Small intestine (tissue), 7 donors: ENCODE measurements at regions not wholly inside any gene's neighbourhood (a gene's known extent, or its start where the extent isn't known, plus 50 kb on each side); places are given as distances from the start of the nearest gene placed in this dataset.
A peak's percentile ranks its signal among the peaks of the same experiment; 100 is the strongest.

Source experiments
- DNase-seq, 2 donors: peaks; one replicate each; pipeline versions ENCODE4 v3.0.0 to v3.0.0-alpha.2; 2013
- FAIRE-seq: peaks from 2 replicates; lab custom pipeline; 2012; peaks lifted over from hg19 to GRCh38; lab: Jason Lieb, UNC
- H3K27ac ChIP-seq, 3 donors: one replicate each; pipeline ENCODE4 v1.5.1; 2013; ENCODE audit warnings: low read length in 2 of 3, mild to moderate bottlenecking in 2 of 3, control low read depth in 1 of 3, inconsistent platforms in 1 of 3, low read depth in 1 of 3, moderate library complexity in 1 of 3
- H3K27me3 ChIP-seq, 3 donors: one replicate each; pipeline ENCODE4 v1.6.1; 2013; ENCODE audit warnings: low read length in 3 of 3, inconsistent platforms in 1 of 3; ENCODE audit not compliant: control insufficient read depth in 3 of 3, insufficient read depth in 3 of 3
- H3K36me3 ChIP-seq, 3 donors: one replicate each; pipeline ENCODE4 v1.6.1; 2013; ENCODE audit warnings: low read length in 3 of 3, inconsistent platforms in 1 of 3, low read depth in 1 of 3, mild to moderate bottlenecking in 1 of 3, moderate library complexity in 1 of 3; ENCODE audit not compliant: control insufficient read depth in 3 of 3, insufficient read depth in 2 of 3
- H3K4me1 ChIP-seq, 3 donors: one replicate each; pipeline ENCODE4 v1.6.1; 2013; ENCODE audit warnings: low read length in 2 of 3, inconsistent platforms in 1 of 3, low read depth in 1 of 3, mild to moderate bottlenecking in 1 of 3, moderate library complexity in 1 of 3; ENCODE audit not compliant: control insufficient read depth in 3 of 3, insufficient read depth in 2 of 3
- H3K4me3 ChIP-seq, 3 donors: one replicate each; pipeline ENCODE4 v1.5.1; 2013; ENCODE audit warnings: low read length in 3 of 3, control low read depth in 1 of 3, inconsistent platforms in 1 of 3, low read depth in 1 of 3, mild to moderate bottlenecking in 1 of 3, moderate library complexity in 1 of 3
- H3K9me3 ChIP-seq, 2 donors: one replicate each; pipeline ENCODE4 v1.6.1; 2013; ENCODE audit warnings: low read depth in 1 of 2, low read length in 1 of 2; ENCODE audit not compliant: control insufficient read depth in 2 of 2, insufficient read depth in 1 of 2
- WGBS, 3 donors: extraction: QIAGEN DNeasy Blood & Tissue Kit; methylation state at CpG; one replicate each; pipeline ENCODE4 v1.1.7; 2013; 5-methylcytosine and 5-hydroxymethylcytosine counted together
- donor health status: healthy with polysubstance abuse.
- donor health status: control.
- donor health status: control.
- donor health status: Bipolar disorder and iron deficiency.
- donor health status: healthy.

DNA sequence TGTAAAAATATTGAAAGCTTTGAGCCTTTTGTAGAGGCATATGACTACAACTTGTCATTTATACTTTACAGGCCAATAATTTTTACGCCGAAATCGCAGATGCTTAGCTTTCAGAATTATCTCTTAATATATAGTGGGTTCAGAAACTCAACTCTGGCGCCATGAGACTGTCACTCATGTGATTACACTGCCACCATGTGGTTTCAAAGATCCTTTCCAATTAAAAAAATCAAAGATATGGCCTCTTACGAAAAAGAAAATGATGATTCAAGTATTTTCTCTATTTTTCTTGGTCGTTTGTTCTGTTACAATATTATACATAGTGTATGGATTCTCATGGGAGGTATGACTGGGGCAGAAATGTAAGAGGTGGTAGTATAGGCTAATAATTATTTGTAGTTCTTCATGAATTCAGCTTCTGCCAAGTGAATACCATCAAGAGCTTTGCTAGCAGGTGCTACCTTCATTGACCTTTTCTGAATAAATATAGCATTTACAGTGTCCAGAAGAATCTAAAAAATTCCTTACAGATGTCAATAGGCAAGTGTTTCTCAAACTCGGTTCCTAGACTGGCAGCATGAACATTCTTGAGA, 751.7 kb upstream of the GOLIM4 start:
- peaks cover 0 to 6% (median 0%) of the 10 kb centered on the region in 3 donors for H3K27me3 ChIP-seq
- no peaks in the 10 kb centered on the region for H3K36me3 ChIP-seq
- no peaks in the 10 kb centered on the region for H3K9me3 ChIP-seq
- FAIRE-seq (peak; percentile 19), DNase-seq (peak; percentile 45 to 58)
- peaks cover 0 to 3% (median 0%) of the 10 kb centered on the region in 3 donors for H3K4me1 ChIP-seq
- no peak overlapping the region for H3K4me3 ChIP-seq
- H3K27ac ChIP-seq, result no peak overlapping the region
- WGBS, 3 donors, result 9 to 15% (median 9%) methylated on average over 7 of the region's 7 CpGs

GRCh38 chr3:168844894-168845482, 749.3 kb upstream of the GOLIM4 start:
- Histone ChIP-seq H3K4me3 (no peak overlapping the region), H3K36me3 (no peaks in the 10 kb centered on the region), H3K27me3 (peaks cover 0 to 6% (median 0%) of the 10 kb centered on the region in 3 donors), H3K4me1 (peaks cover 0 to 3% (median 0%) of the 10 kb centered on the region in 3 donors), H3K9me3 (no peaks in the 10 kb centered on the region), H3K27ac (no peak overlapping the region)
- DNase-seq (no peak), FAIRE-seq (no peak)
- WGBS, 3 donors, result 59 to 70% (median 63%) methylated on average over 6 of the region's 6 CpGs

DNA sequence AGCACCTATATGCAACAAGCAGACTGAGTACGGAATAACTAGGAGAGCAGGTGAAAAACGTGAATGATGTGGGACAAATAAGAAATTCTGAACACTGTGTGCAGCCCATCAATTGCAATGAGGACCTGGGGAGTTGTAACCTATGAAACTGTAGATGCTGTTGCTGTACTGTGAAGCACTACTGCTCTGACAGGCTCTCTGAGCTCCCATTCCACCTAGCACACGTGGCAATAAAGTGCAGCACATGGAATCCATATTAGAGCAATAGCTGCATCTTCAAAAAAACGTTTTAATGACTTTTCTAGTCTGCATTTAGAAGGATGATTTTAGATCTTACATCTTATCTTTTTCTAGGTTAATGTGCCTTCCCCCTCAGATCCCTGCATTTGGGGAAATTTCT, 748.7 kb upstream of the GOLIM4 start:
- FAIRE-seq (no peak), DNase-seq (no peak)
- H3K36me3 ChIP-seq, result no peaks in the 10 kb centered on the region
- H3K27ac ChIP-seq, result no peak overlapping the region
- H3K4me1 ChIP-seq, result peaks cover 0 to 3% (median 0%) of the 10 kb centered on the region in 3 donors
- 34 to 67% (median 38%) methylated on average over 4 of the region's 4 CpGs for WGBS, 3 donors
- H3K4me3 ChIP-seq, result no peak overlapping the region
- peaks cover 0 to 6% (median 0%) of the 10 kb centered on the region in 3 donors for H3K27me3 ChIP-seq
- H3K9me3 ChIP-seq, result no peaks in the 10 kb centered on the region

GRCh38 chr3:168843481-168843880, 747.8 kb upstream of the GOLIM4 start:
- FAIRE-seq (peak; percentile 10), DNase-seq (no peak)
- Histone ChIP-seq H3K4me1 (peaks cover 0 to 3% (median 0%) of the 10 kb centered on the region in 3 donors), H3K27me3 (peaks cover 0 to 6% (median 0%) of the 10 kb centered on the region in 3 donors), H3K9me3 (no peaks in the 10 kb centered on the region), H3K36me3 (no peaks in the 10 kb centered on the region), H3K27ac (no peak overlapping the region), H3K4me3 (no peak overlapping the region)
- WGBS, 3 donors, result 11 to 48% (median 28%) methylated on average over 2 of the region's 2 CpGs

GRCh38 chr3:168839653-168840052, 743.9 kb upstream of the GOLIM4 start:
- FAIRE-seq (no peak), DNase-seq (no peak)
- WGBS, 3 donors, result 84 to 89% (median 86%) methylated on average over 1 of the region's 1 CpG
- Histone ChIP-seq H3K4me1 (no peaks in the 10 kb centered on the region), H3K27ac (no peak overlapping the region), H3K36me3 (no peaks in the 10 kb centered on the region), H3K4me3 (no peak overlapping the region), H3K9me3 (no peaks in the 10 kb centered on the region), H3K27me3 (no peaks in the 10 kb centered on the region)

GRCh38 chr3:168834558-168834957, 738.8 kb upstream of the GOLIM4 start:
- FAIRE-seq, result no peak

DNA sequence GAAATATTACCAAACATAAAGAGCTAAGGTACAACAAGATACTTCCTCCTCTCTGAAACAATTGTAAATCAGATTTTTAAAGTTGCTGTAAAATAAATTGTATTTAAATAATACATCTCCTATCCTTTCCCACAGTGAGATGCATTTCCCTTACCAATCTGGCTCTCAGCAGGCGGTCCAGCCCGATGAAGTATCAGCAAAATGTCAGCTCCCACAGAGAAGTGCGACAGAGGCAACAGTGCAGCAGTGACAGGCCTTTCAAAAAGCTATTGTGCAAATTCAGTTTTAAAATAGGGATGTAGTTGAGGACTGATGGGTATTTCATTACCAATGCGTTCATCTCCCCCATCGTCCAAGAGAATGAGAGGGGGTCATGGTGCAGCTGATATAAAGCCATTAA, 733.2 kb upstream of the GOLIM4 start:
- no peak overlapping the region for H3K27ac ChIP-seq
- DNase-seq, result no peak
- no peaks in the 10 kb centered on the region for H3K36me3 ChIP-seq
- H3K9me3 ChIP-seq, result peaks cover 0 to 3% of the 10 kb centered on the region in 2 donors
- WGBS, 3 donors, result 83 to 88% (median 86%) methylated on average over 5 of the region's 5 CpGs
- peaks cover 0 to 2% (median 2%) of the 10 kb centered on the region in 3 donors for H3K4me1 ChIP-seq
- no peak overlapping the region for H3K4me3 ChIP-seq
- H3K27me3 ChIP-seq, result no peaks in the 10 kb centered on the region
- FAIRE-seq, result no peak

More at GRCh38 chr3:168834558-168834957, 738.8 kb upstream of the GOLIM4 start:
- 81 to 93% (median 92%) methylated on average over 1 of the region's 1 CpG for WGBS, 3 donors
- DNase-seq, result no peak
- no peak overlapping the region for H3K27ac ChIP-seq
- H3K4me3 ChIP-seq, result no peak overlapping the region
- no peaks in the 10 kb centered on the region for H3K36me3 ChIP-seq
- H3K4me1 ChIP-seq, result no peaks in the 10 kb centered on the region
- H3K9me3 ChIP-seq, result peaks cover 0 to 3% of the 10 kb centered on the region in 2 donors
- H3K27me3 ChIP-seq, result no peaks in the 10 kb centered on the region

- peaks cover 0 to 2% (median 2%) of the 10 kb centered on the region in 3 donors for H3K4me1 ChIP-seq
- H3K4me3 ChIP-seq, result no peak overlapping the region
- no peak for FAIRE-seq
- 6 to 21% (median 14%) methylated on average over 1 of the region's 1 CpG for WGBS, 3 donors
- no peaks in the 10 kb centered on the region for H3K27me3 ChIP-seq
- H3K9me3 ChIP-seq, result peaks cover 0 to under 1% of the 10 kb centered on the region in 2 donors
- H3K36me3 ChIP-seq, result no peaks in the 10 kb centered on the region
- H3K27ac ChIP-seq, result no peak overlapping the region
- DNase-seq, result no peak
Measured at GRCh38 chr3:168828536-168828935, 732.8 kb upstream of the GOLIM4 start.
